HCT116 (cell line): ENCODE measurements at regions not wholly inside any gene's neighbourhood (a gene's known extent, or its start where the extent isn't known, plus 50 kb on each side); places are given as distances from the start of the nearest gene placed in this dataset.

Experiments
- ATAC-seq: fragments of 200-7000 bp; cut with Tn5 transposase; 2 replicates; pipeline ENCODE4 v1.9.1; 2020; ENCODE audit warnings: mild to moderate bottlenecking, moderate library complexity
- BruUV-seq: library from RNA; stranded (reverse); fragments of 400-500 nt; replicated peaks from 2 replicates; lab custom pipeline; 2021; lab: Mats Ljungman, UMichigan
- CTCF ChIA-PET: fragments of 300-600 bp; sonication (Branson Sonifier 250); formaldehyde crosslinking; loops from one replicate; lab custom pipeline; 2021; ENCODE audit warnings: antibody characterized with exemption; lab: Charles Lee
- POLR2A ChIA-PET: fragments of 300-600, 350-600 bp; sonication (Branson Sonifier 250); formaldehyde crosslinking; loops from one replicate; lab custom pipeline; 2021; ENCODE audit warnings: antibody characterized with exemption; lab: Charles Lee
- RAD21 ChIA-PET, 2 experiments: fragments of 300-600 bp; sonication (Branson Sonifier 250); formaldehyde crosslinking; loops; one replicate each; lab custom pipeline; 2023; ENCODE audit warnings: low total read pairs in 2 of 2; ENCODE audit not compliant: uncharacterized antibody in 2 of 2, unreplicated experiment in 2 of 2, low non-redundant PET in 1 of 2; lab: Charles Lee
- DNase-seq: peaks from one replicate; pipeline ENCODE4 v3.0.0-alpha.2; 2010; ENCODE audit warnings: low read depth, low spot score
- H2AFZ ChIP-seq: fragments of 200-600 bp; shearing (Covaris generic), sonication (generic); 2 replicates; pipeline ENCODE4 v1.6.1; 2017; ENCODE audit warnings: low read depth, mixed run types, mixed read lengths, antibody characterized with exemption, low read length; ENCODE audit not compliant: poor library complexity, severe bottlenecking
- H3K27ac ChIP-seq: 2 replicates; pipeline ENCODE4 v1.5.1; 2012; ENCODE audit warnings: low read depth, low read length
- H3K27me3 ChIP-seq: fragments of 200-600 bp; sonication (generic); 2 replicates; pipeline ENCODE4 v1.6.1; 2016; ENCODE audit warnings: mixed run types, low read length, mixed read lengths; ENCODE audit not compliant: insufficient read depth
- H3K36me3 ChIP-seq, 2 experiments: fragments of 200-500 bp in 1 of 2; fragments of 200-600 bp in 1 of 2; sonication (Bioruptor generic) in 1 of 2; sonication (generic) in 1 of 2; 2 replicates each; pipeline versions ENCODE4 v1.5.1 to v1.6.1; 2014 to 2016; ENCODE audit warnings: low read length in 2 of 2, inconsistent platforms in 1 of 2, mixed read lengths in 1 of 2, mixed run types in 1 of 2; ENCODE audit not compliant: insufficient read depth in 2 of 2, control insufficient read depth in 1 of 2
- H3K4me1 ChIP-seq, 2 experiments: fragments of 200-600 bp in 1 of 2; sonication (generic) in 1 of 2; 2 replicates each; pipeline versions ENCODE4 v1.5.1 to v1.6.1; 2012 to 2017; ENCODE audit warnings: low read length in 2 of 2, inconsistent platforms in 1 of 2, mild to moderate bottlenecking in 1 of 2, mixed read lengths in 1 of 2, mixed run types in 1 of 2, moderate library complexity in 1 of 2; ENCODE audit not compliant: insufficient read depth in 2 of 2, control insufficient read depth in 1 of 2
- H3K4me2 ChIP-seq: fragments of 200-600 bp; sonication (generic); 2 replicates; pipeline ENCODE4 v1.6.1; 2017; ENCODE audit warnings: mixed run types, low read length, mixed read lengths
- H3K4me3 ChIP-seq, 2 experiments: fragments of 200-600 bp in 1 of 2; sonication (generic) in 1 of 2; replicated peaks in 1 of 2; 2 replicates each; pipeline ENCODE4 v1.5.1; 2011 to 2016; ENCODE audit warnings: low read length in 2 of 2, control low read depth in 1 of 2, low read depth in 1 of 2, mild to moderate bottlenecking in 1 of 2, mixed read lengths in 1 of 2, mixed run types in 1 of 2
- H3K79me2 ChIP-seq: fragments of 200-600 bp; sonication (generic); 2 replicates; pipeline ENCODE4 v1.6.1; 2017; ENCODE audit warnings: mild to moderate bottlenecking, mixed run types, low read length, moderate library complexity, mixed read lengths; ENCODE audit not compliant: insufficient read depth
- H3K9ac ChIP-seq: fragments of 200-600 bp; sonication (generic); 2 replicates; pipeline ENCODE4 v1.6.1; 2016; ENCODE audit warnings: low read length, mixed read lengths
- H3K9me2 ChIP-seq: fragments of 200-600 bp; sonication (generic), shearing (Covaris generic); 2 replicates; pipeline ENCODE4 v1.6.1; 2017; ENCODE audit warnings: mixed run types, mild to moderate bottlenecking, moderate library complexity; ENCODE audit not compliant: insufficient read depth
- H3K9me3 ChIP-seq, 2 experiments: fragments of 200-500 bp in 1 of 2; fragments of 200-600 bp in 1 of 2; sonication (Bioruptor generic) in 1 of 2; sonication (generic) in 1 of 2; 2 replicates each; pipeline ENCODE4 v1.6.1; 2014 to 2017; ENCODE audit warnings: low read length in 2 of 2, mixed read lengths in 2 of 2, inconsistent platforms in 1 of 2, low read depth in 1 of 2, mild to moderate bottlenecking in 1 of 2, mixed run types in 1 of 2, moderate library complexity in 1 of 2; ENCODE audit not compliant: control insufficient read depth in 1 of 2, insufficient read depth in 1 of 2
- H4K20me1 ChIP-seq: fragments of 200-600 bp; sonication (generic), shearing (Covaris generic); 2 replicates; pipeline ENCODE4 v1.6.1; 2017; ENCODE audit warnings: mixed run types, mild to moderate bottlenecking, moderate library complexity; ENCODE audit not compliant: insufficient read depth
- ELF1 ChIP-seq: IDR thresholded peaks from 2 replicates; pipeline ENCODE4 v1.6.1; 2012; ENCODE audit warnings: low read depth, borderline replicate concordance
- EZH2 ChIP-seq: fragments of 200-600 bp; sonication (generic); IDR thresholded peaks from 2 replicates; pipeline ENCODE4 v1.6.1; 2017; ENCODE audit warnings: antibody characterized with exemption, mixed run types
- FOSL1 ChIP-seq: IDR thresholded peaks from 2 replicates; pipeline ENCODE4 v1.6.1; 2012; ENCODE audit warnings: low read depth
- SIN3A ChIP-seq: IDR thresholded peaks from 2 replicates; pipeline ENCODE4 v1.6.1; 2012; ENCODE audit warnings: low read depth
- TCF7L2 ChIP-seq: IDR thresholded peaks from 2 replicates; pipeline ENCODE4 v1.7.0; 2011; ENCODE audit warnings: borderline replicate concordance, inconsistent platforms; ENCODE audit not compliant: insufficient read depth, insufficient read length; ENCODE audit errors: extremely low read depth
- YY1 ChIP-seq: IDR thresholded peaks from 2 replicates; pipeline ENCODE4 v1.6.1; 2011; ENCODE audit warnings: low read length, low read depth, moderate library complexity, mild to moderate bottlenecking; ENCODE audit not compliant: insufficient replicate concordance; ENCODE audit errors: extremely low read depth
- ZFX ChIP-seq: fragments of 450-650 bp; IDR thresholded peaks from 2 replicates; pipeline ENCODE4 v1.6.1; 2017
- ZNF274 ChIP-seq: fragments of 200-500 bp; sonication (Bioruptor generic); IDR thresholded peaks from 2 replicates; pipeline ENCODE4 v1.6.1; 2014; ENCODE audit warnings: mild to moderate bottlenecking, low read depth, low read length, inconsistent platforms
- intact Hi-C: fragments of 100-400 bp; cut with micrococcal nuclease; formaldehyde crosslinking; loops from 2 replicates; pipeline ENCODE4 v1.10.0; 2022
- TF ChIP-seq, protein P1 (sequence below): IDR thresholded peaks from 2 replicates; pipeline ENCODE4 v1.6.1; 2012
- TF ChIP-seq, protein P2 (sequence below): IDR thresholded peaks from 2 replicates; pipeline ENCODE4 v1.6.1; 2011; ENCODE audit warnings: mild to moderate bottlenecking, low read length, moderate library complexity; ENCODE audit not compliant: insufficient replicate concordance; ENCODE audit errors: extremely low read depth
- TF ChIP-seq, protein P3 (sequence below), 3 experiments: fragments of 200-600 bp in 1 of 3; sonication (generic) in 1 of 3; IDR thresholded peaks in 2 of 3; conservative IDR thresholded peaks in 1 of 3; 2 replicates each; pipeline ENCODE4 v1.5.1; 2012 to 2017; ENCODE audit warnings: low read depth in 2 of 3, low read length in 2 of 3, antibody characterized with exemption in 1 of 3, borderline replicate concordance in 1 of 3, control low read depth in 1 of 3, mild to moderate bottlenecking in 1 of 3, mixed read lengths in 1 of 3, mixed run types in 1 of 3, moderate library complexity in 1 of 3; ENCODE audit not compliant: insufficient read depth in 1 of 3
- TF ChIP-seq, protein P4 (sequence below): IDR thresholded peaks from 2 replicates; pipeline ENCODE4 v1.6.1; 2012; ENCODE audit warnings: low read depth

DNA sequence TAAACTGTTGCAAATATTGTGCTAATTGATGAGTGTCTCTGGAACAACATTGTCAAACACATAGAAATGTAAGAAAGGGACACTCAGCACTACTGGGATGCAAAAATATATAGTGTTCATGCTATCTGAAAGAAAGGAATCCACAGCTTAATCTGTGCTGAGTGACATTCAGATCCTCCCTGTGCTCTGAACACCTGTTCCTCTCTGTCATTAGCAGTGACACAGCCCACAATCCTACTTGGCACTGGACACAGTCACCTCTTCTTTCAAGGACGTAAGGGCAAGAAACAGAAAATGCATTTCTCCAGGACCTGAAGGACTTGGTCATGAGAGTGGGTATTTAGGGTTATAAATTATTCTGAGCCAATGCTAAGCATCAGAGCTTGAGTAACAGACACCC lies 121.4 kb upstream of the SV2C start:
- Histone ChIP-seq H3K9me2 (no peaks in the 10 kb centered on the region), H3K9ac (no peak overlapping the region), H3K36me3 (no peaks in the 10 kb centered on the region), H2AFZ (no peak overlapping the region), H4K20me1 (no peaks in the 10 kb centered on the region), H3K79me2 (no peaks in the 10 kb centered on the region), H3K4me1 (no peaks in the 10 kb centered on the region), H3K27ac (no peak overlapping the region), H3K27me3 (peaks cover 47% of the 10 kb centered on the region), H3K4me3 (no peak overlapping the region), H3K4me2 (no peak overlapping the region), H3K9me3 (no peaks in the 10 kb centered on the region)
- intact Hi-C loops = no loop called here
- ChIA-PET RAD21 (no interaction called here), CTCF (no interaction called here), POLR2A (no interaction called here)
- TF ChIP-seq ELF1 (no peak), YY1 (no peak), ZFX (no peak), SIN3A (no peak), EZH2 (no peak)
- DNase-seq (no peak), ATAC-seq (no peak)
- no TSS peak for BruUV-seq

DNA sequence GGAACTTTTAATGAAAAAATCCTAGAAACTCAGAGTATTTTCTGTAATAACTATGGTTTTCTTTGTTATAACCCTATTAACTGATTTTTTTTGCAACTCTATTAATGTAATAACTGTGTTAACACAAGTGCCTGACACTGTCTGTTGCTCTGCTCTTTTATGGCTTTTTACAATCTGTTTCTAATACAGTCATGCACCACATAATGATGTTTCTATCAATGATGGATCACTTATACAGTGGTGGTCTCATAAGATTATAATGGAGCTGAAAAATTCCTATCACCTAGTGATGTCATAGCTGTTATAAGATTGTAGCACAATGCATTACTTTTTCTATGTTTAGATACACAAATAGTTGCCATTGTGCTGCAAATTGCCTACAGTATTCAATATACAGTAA lies 123.1 kb upstream of the SV2C start:
- H3K9me2 ChIP-seq = no peaks in the 10 kb centered on the region
- no peak overlapping the region for H3K9ac ChIP-seq
- RAD21 ChIA-PET = no interaction called here
- intact Hi-C loops = no loop called here
- no peaks in the 10 kb centered on the region for H4K20me1 ChIP-seq
- DNase-seq = no peak
- no peaks in the 10 kb centered on the region for H3K4me1 ChIP-seq
- H3K9me3 ChIP-seq = no peaks in the 10 kb centered on the region
- H3K4me3 ChIP-seq = no peak overlapping the region
- H3K27ac ChIP-seq = no peak overlapping the region
- BruUV-seq = no TSS peak
- CTCF ChIA-PET = no interaction called here
- POLR2A ChIA-PET = no interaction called here
- H3K36me3 ChIP-seq = no peaks in the 10 kb centered on the region
- H3K27me3 ChIP-seq = peaks cover 47% of the 10 kb centered on the region
- H2AFZ ChIP-seq = no peak overlapping the region
- H3K4me2 ChIP-seq = no peak overlapping the region
- H3K79me2 ChIP-seq = no peaks in the 10 kb centered on the region
- TF ChIP-seq, protein P1, sequence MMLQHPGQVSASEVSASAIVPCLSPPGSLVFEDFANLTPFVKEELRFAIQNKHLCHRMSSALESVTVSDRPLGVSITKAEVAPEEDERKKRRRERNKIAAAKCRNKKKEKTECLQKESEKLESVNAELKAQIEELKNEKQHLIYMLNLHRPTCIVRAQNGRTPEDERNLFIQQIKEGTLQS = no peak
- TF ChIP-seq, protein P2, sequence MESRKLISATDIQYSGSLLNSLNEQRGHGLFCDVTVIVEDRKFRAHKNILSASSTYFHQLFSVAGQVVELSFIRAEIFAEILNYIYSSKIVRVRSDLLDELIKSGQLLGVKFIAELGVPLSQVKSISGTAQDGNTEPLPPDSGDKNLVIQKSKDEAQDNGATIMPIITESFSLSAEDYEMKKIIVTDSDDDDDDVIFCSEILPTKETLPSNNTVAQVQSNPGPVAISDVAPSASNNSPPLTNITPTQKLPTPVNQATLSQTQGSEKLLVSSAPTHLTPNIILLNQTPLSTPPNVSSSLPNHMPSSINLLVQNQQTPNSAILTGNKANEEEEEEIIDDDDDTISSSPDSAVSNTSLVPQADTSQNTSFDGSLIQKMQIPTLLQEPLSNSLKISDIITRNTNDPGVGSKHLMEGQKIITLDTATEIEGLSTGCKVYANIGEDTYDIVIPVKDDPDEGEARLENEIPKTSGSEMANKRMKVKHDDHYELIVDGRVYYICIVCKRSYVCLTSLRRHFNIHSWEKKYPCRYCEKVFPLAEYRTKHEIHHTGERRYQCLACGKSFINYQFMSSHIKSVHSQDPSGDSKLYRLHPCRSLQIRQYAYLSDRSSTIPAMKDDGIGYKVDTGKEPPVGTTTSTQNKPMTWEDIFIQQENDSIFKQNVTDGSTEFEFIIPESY = no peak
- TF ChIP-seq YY1 (no peak), TCF7L2 (no peak), FOSL1 (no peak), ZNF274 (no peak)
- TF ChIP-seq, protein P3, sequence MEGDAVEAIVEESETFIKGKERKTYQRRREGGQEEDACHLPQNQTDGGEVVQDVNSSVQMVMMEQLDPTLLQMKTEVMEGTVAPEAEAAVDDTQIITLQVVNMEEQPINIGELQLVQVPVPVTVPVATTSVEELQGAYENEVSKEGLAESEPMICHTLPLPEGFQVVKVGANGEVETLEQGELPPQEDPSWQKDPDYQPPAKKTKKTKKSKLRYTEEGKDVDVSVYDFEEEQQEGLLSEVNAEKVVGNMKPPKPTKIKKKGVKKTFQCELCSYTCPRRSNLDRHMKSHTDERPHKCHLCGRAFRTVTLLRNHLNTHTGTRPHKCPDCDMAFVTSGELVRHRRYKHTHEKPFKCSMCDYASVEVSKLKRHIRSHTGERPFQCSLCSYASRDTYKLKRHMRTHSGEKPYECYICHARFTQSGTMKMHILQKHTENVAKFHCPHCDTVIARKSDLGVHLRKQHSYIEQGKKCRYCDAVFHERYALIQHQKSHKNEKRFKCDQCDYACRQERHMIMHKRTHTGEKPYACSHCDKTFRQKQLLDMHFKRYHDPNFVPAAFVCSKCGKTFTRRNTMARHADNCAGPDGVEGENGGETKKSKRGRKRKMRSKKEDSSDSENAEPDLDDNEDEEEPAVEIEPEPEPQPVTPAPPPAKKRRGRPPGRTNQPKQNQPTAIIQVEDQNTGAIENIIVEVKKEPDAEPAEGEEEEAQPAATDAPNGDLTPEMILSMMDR (IDR thresholded peaks at IDR 0.05 in 2 of 3, conservative IDR thresholded peaks at IDR 0.05 in 1 of 3; ENCODE audit: borderline replicate concordance in 1 of 3, insufficient read depth in 1 of 3, low read depth in 2 of 3, low read length in 2 of 3) = no peak
- TF ChIP-seq, protein P4, sequence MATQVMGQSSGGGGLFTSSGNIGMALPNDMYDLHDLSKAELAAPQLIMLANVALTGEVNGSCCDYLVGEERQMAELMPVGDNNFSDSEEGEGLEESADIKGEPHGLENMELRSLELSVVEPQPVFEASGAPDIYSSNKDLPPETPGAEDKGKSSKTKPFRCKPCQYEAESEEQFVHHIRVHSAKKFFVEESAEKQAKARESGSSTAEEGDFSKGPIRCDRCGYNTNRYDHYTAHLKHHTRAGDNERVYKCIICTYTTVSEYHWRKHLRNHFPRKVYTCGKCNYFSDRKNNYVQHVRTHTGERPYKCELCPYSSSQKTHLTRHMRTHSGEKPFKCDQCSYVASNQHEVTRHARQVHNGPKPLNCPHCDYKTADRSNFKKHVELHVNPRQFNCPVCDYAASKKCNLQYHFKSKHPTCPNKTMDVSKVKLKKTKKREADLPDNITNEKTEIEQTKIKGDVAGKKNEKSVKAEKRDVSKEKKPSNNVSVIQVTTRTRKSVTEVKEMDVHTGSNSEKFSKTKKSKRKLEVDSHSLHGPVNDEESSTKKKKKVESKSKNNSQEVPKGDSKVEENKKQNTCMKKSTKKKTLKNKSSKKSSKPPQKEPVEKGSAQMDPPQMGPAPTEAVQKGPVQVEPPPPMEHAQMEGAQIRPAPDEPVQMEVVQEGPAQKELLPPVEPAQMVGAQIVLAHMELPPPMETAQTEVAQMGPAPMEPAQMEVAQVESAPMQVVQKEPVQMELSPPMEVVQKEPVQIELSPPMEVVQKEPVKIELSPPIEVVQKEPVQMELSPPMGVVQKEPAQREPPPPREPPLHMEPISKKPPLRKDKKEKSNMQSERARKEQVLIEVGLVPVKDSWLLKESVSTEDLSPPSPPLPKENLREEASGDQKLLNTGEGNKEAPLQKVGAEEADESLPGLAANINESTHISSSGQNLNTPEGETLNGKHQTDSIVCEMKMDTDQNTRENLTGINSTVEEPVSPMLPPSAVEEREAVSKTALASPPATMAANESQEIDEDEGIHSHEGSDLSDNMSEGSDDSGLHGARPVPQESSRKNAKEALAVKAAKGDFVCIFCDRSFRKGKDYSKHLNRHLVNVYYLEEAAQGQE = no peak
- no peak for ATAC-seq
